Testis (tissue), 2 donors: ENCODE measurements at regions not wholly inside any gene's neighbourhood (a gene's known extent, or its start where the extent isn't known, plus 50 kb on each side); places are given as distances from the start of the nearest gene placed in this dataset.
"Not testable (repeated sequence)": the region's sequence is repeated elsewhere in the genome, so short reads cannot be mapped to it uniquely, and the experiment has no call there.

Experiments used
- CTCF ChIP-seq, 3 experiments: fragments of 450-650 bp in 2 of 3; fragments of 200-600 bp in 1 of 3; sonication (generic) in 1 of 3; IDR thresholded peaks; one replicate each; pipeline ENCODE4 v1.5.1; 2016 to 2019; ENCODE audit warnings: antibody characterized with exemption in 3 of 3, mild to moderate bottlenecking in 2 of 3, moderate library complexity in 1 of 3
- POLR2A ChIP-seq: fragments of 450-650 bp; IDR thresholded peaks from one replicate; pipeline ENCODE4 v1.6.1; 2017; ENCODE audit warnings: antibody characterized with exemption, mild to moderate bottlenecking, moderate library complexity

GRCh38 chr3:198155771-198156170 is 195.8 kb downstream of the LMLN start:
- not testable (repeated sequence) for TF ChIP-seq CTCF (IDR thresholded peaks at IDR 0.05); POLR2A
